Suppressor macrophage treated with lipopolysaccharide for 1 hour (primary cell): ENCODE measurements at regions not wholly inside any gene's neighbourhood (a gene's known extent, or its start where the extent isn't known, plus 50 kb on each side); places are given as distances from the start of the nearest gene placed in this dataset.

Source experiments
- DNase-seq, 3 donors: peaks; one replicate each; pipeline ENCODE4 v3.0.0-alpha.2; 2020 to 2022

DNA sequence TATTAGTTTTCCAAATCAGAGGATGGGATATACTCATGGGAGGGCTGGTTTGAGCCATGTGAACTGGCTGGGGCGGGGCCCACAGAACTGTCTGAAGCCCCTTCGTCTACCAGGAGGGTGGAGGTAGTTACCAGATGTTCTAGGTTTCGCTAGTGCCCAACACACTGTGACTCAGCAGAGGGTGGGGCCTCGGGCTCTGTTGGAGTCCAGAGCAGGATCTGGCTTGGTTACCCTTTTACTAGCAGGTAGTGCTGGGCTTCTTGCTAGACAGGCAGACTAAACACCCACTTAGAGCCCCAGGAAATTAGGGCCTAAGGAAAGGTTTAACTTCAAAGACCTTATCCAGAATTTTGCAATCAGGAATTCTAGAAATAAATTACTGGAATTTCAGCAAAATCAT lies 56.2 kb upstream of the CHRDL1 start:
- no peak for DNase-seq

DNA sequence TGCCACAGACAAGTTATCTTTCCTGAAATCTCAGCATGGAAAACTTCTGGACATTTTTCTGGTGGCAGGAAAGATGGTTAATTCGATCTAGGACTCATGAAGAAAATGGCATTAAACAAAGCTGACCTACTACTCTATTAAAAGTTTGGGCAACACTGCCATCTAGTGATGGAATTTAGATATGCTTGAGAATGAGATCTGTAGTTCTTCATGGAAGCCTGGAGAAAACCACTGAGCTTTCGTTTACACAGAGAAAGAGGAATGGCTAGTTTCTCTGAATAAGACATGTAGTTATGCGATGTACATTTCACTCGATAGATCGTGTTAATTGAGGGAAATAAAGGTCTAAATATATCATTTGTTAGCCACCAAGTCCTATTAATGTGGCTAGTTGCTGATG lies 51.7 kb upstream of the CHRDL1 start:
- peak; percentile 55 to 74 (median 74) for DNase-seq

DNA sequence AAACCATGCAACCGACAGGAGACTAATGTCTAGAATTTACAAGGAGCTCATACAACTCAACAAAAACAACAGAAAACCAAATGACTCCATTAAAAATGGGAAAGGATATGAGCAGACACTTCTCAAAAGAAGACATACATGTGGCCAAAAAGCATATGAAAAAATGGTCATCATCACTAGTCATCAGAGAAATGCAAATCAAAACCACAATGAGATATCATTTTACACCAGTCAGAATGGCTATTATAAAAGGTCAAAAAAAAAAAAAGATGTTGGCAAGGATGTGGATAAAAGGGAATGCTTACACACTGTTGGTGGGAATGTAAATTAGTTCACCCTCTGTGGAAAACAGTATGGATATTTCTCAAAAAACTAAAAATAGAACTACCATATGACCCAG lies 50.5 kb upstream of the CHRDL1 start:
- no peak for DNase-seq
